GM12878 (cell line): ENCODE measurements at regions not wholly inside any gene's neighbourhood (a gene's known extent, or its start where the extent isn't known, plus 50 kb on each side); places are given as distances from the start of the nearest gene placed in this dataset.
A peak's percentile ranks its signal among the peaks of the same experiment; 100 is the strongest.

Experiments
- BCL11A ChIP-seq: IDR thresholded peaks from 2 replicates; pipeline ENCODE4 v1.6.1; 2011; ENCODE audit warnings: low read depth, low read length
- CHD2 ChIP-seq: IDR thresholded peaks from 2 replicates; pipeline ENCODE4 v1.6.1; 2011; ENCODE audit warnings: low read depth, low read length, improper control_type of control experiment, borderline replicate concordance
- CREM ChIP-seq: IDR thresholded peaks from 2 replicates; pipeline ENCODE4 v1.6.1; 2014; ENCODE audit warnings: antibody characterized with exemption, low read depth
- EGR1 ChIP-seq, 2 experiments: IDR thresholded peaks; 1 replicate in 1 of 2; 2 replicates in 1 of 2; pipeline ENCODE4 v1.6.1; 2011 to 2012; ENCODE audit warnings: low read depth in 2 of 2, low read length in 2 of 2, borderline replicate concordance in 1 of 2, mild to moderate bottlenecking in 1 of 2, moderate library complexity in 1 of 2
- ETV6 ChIP-seq, 2 experiments: fragments of 450-650 bp in 1 of 2; IDR thresholded peaks in 1 of 2; conservative IDR thresholded peaks in 1 of 2; 2 replicates each; pipeline ENCODE4 v1.6.1; 2014; ENCODE audit warnings: antibody characterized with exemption in 1 of 2, borderline replicate concordance in 1 of 2, low read depth in 1 of 2, mild to moderate bottlenecking in 1 of 2, moderate library complexity in 1 of 2
- GABPA ChIP-seq: IDR thresholded peaks from 2 replicates; pipeline ENCODE4 v1.6.1; 2014; ENCODE audit warnings: antibody characterized with exemption, low read depth, mild to moderate bottlenecking, inconsistent platforms
- IRF4 ChIP-seq: IDR thresholded peaks from 2 replicates; pipeline ENCODE4 v1.6.1; 2011; ENCODE audit warnings: low read depth, low read length
- MYB ChIP-seq: fragments of 150-350 bp; IDR thresholded peaks from 2 replicates; pipeline ENCODE4 v1.6.1; 2014; ENCODE audit warnings: mild to moderate bottlenecking, low read depth, low read length, borderline replicate concordance
- NR2C2 ChIP-seq: IDR thresholded peaks from 2 replicates; pipeline ENCODE4 v1.6.1; 2011; ENCODE audit warnings: borderline replicate concordance, low read depth; ENCODE audit not compliant: control insufficient read depth, insufficient read length
- RAD51 ChIP-seq: fragments of 450-650 bp; IDR thresholded peaks from 2 replicates; pipeline ENCODE4 v1.6.1; 2016; ENCODE audit warnings: moderate library complexity, mild to moderate bottlenecking, inconsistent platforms
- RFX5 ChIP-seq: IDR thresholded peaks from 2 replicates; pipeline ENCODE4 v1.6.1; 2011; ENCODE audit warnings: low read depth, low read length, improper control_type of control experiment
- RUNX3 ChIP-seq: IDR thresholded peaks from 2 replicates; pipeline ENCODE4 v1.6.1; 2012; ENCODE audit warnings: low read length, inconsistent platforms
- STAT1 ChIP-seq: fragments of 450-650 bp; conservative IDR thresholded peaks from 2 replicates; pipeline ENCODE4 v1.6.1; 2014; ENCODE audit warnings: antibody characterized with exemption, mild to moderate bottlenecking
- SUZ12 ChIP-seq: fragments of 200-600 bp; sonication (generic); IDR thresholded peaks from one replicate; pipeline ENCODE4 v1.6.1; 2018; ENCODE audit warnings: antibody characterized with exemption, mild to moderate bottlenecking; ENCODE audit not compliant: unreplicated experiment
- TCF12 ChIP-seq: IDR thresholded peaks from 2 replicates; pipeline ENCODE4 v1.6.1; 2011; ENCODE audit warnings: low read depth, mild to moderate bottlenecking, low read length
- TCF3 ChIP-seq: IDR thresholded peaks from 2 replicates; pipeline ENCODE4 v1.6.1; 2012; ENCODE audit warnings: low read depth, mild to moderate bottlenecking, low read length, borderline replicate concordance; ENCODE audit not compliant: insufficient read depth
- ZNF24 ChIP-seq: fragments of 450-650 bp; IDR thresholded peaks from 2 replicates; pipeline ENCODE4 v1.6.1; 2017; ENCODE audit warnings: antibody characterized with exemption, mild to moderate bottlenecking
- ZNF274 ChIP-seq: IDR thresholded peaks from one replicate; pipeline ENCODE4 v1.8.0; 2011; ENCODE audit not compliant: insufficient read length, insufficient read depth
- ZSCAN29 ChIP-seq: fragments of 450-650 bp; IDR thresholded peaks from 2 replicates; pipeline ENCODE4 v1.6.1; 2017; ENCODE audit warnings: mild to moderate bottlenecking, moderate library complexity
- TF ChIP-seq, protein P1 (sequence below): fragments of 450-650 bp; formaldehyde crosslinking; IDR thresholded peaks from 2 replicates; pipeline ENCODE4 v1.4.0; 2022; ENCODE audit warnings: mild to moderate bottlenecking, moderate library complexity
- TF ChIP-seq, protein P2 (sequence below): fragments of 450-650 bp; IDR thresholded peaks from 2 replicates; pipeline ENCODE4 v1.6.1; 2017; ENCODE audit warnings: low read depth, mild to moderate bottlenecking, moderate library complexity
- TF ChIP-seq, protein P3 (sequence below): IDR thresholded peaks from 2 replicates; pipeline ENCODE4 v1.6.1; 2011; ENCODE audit warnings: low read depth, low read length, improper control_type of control experiment, borderline replicate concordance
- TF ChIP-seq, protein P4 (sequence below): fragments of 450-650 bp; IDR thresholded peaks from 2 replicates; pipeline ENCODE4 v1.6.1; 2017; ENCODE audit warnings: antibody characterized with exemption, mild to moderate bottlenecking, moderate library complexity

DNA sequence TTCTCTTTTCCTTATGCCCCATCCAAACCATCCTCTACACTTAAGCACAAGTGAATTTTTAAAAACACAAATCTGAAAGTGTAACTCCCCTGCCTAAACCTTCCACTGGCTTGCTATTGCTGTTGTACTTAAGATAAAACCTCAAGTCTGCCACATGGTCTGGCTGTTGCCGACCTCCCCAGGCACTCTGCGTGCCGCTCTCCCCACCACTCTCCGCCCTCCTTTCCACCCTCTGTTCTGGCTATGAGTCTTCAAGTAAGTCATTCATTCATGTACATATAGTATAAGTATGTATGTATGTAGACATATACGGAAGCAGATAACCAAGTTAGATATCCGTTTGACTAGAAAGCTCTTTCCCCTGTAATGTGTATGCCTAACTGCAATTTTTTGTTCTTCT, 94.7 kb upstream of the ANKRD55 start (continued):
- TF ChIP-seq, protein P1, sequence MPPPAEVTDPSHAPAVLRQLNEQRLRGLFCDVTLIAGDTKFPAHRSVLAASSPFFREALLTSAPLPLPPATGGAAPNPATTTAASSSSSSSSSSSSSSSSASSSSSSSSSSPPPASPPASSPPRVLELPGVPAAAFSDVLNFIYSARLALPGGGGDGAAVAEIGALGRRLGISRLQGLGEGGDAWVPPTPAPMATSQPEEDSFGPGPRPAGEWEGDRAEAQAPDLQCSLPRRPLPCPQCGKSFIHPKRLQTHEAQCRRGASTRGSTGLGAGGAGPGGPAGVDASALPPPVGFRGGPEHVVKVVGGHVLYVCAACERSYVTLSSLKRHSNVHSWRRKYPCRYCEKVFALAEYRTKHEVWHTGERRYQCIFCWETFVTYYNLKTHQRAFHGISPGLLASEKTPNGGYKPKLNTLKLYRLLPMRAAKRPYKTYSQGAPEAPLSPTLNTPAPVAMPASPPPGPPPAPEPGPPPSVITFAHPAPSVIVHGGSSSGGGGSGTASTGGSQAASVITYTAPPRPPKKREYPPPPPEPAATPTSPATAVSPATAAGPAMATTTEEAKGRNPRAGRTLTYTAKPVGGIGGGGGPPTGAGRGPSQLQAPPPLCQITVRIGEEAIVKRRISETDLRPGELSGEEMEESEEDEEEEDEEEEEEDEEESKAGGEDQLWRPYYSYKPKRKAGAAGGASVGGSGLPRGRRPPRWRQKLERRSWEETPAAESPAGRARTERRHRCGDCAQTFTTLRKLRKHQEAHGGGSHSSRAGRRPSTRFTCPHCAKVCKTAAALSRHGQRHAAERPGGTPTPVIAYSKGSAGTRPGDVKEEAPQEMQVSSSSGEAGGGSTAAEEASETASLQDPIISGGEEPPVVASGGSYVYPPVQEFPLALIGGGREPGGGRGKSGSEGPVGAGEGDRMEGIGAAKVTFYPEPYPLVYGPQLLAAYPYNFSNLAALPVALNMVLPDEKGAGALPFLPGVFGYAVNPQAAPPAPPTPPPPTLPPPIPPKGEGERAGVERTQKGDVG (CRISPR knock-in tag): no peak
- no peak for TF ChIP-seq ZSCAN29
- TF ChIP-seq ETV6 (conservative IDR thresholded peaks at IDR 0.05 in 1 of 2, IDR thresholded peaks at IDR 0.05 in 1 of 2; ENCODE audit: borderline replicate concordance in 1 of 2, low read depth in 1 of 2): peak in 1 of 2 experiments; percentile 40; a peak in 1 of 4 replicates
- TF ChIP-seq BCL11A: 0 out of 2 replicates have a peak, but pooled peaks have one; percentile 23
- TF ChIP-seq RUNX3: peak; percentile 57
- TF ChIP-seq CREM: peak; percentile 36; the same call in 1 of the 2 replicates
- TF ChIP-seq EGR1 (IDR thresholded peaks at IDR 0.05; ENCODE audit: borderline replicate concordance in 1 of 2, low read depth in 2 of 2, low read length in 2 of 2): no peak
- TF ChIP-seq TCF12: 0 out of 2 replicates have a peak, but pooled peaks have one; percentile 32
- no peak for TF ChIP-seq STAT1
- TF ChIP-seq ZNF24: peak; percentile 88
- TF ChIP-seq GABPA: no peak
- no peak for TF ChIP-seq ZNF274
- TF ChIP-seq RAD51: no peak
- TF ChIP-seq SUZ12: no peak
- TF ChIP-seq, protein P2, sequence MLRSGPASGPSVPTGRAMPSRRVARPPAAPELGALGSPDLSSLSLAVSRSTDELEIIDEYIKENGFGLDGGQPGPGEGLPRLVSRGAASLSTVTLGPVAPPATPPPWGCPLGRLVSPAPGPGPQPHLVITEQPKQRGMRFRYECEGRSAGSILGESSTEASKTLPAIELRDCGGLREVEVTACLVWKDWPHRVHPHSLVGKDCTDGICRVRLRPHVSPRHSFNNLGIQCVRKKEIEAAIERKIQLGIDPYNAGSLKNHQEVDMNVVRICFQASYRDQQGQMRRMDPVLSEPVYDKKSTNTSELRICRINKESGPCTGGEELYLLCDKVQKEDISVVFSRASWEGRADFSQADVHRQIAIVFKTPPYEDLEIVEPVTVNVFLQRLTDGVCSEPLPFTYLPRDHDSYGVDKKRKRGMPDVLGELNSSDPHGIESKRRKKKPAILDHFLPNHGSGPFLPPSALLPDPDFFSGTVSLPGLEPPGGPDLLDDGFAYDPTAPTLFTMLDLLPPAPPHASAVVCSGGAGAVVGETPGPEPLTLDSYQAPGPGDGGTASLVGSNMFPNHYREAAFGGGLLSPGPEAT: no peak
- TF ChIP-seq, protein P3, sequence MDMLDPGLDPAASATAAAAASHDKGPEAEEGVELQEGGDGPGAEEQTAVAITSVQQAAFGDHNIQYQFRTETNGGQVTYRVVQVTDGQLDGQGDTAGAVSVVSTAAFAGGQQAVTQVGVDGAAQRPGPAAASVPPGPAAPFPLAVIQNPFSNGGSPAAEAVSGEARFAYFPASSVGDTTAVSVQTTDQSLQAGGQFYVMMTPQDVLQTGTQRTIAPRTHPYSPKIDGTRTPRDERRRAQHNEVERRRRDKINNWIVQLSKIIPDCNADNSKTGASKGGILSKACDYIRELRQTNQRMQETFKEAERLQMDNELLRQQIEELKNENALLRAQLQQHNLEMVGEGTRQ: no peak
- no peak for TF ChIP-seq NR2C2
- TF ChIP-seq TCF3: no peak
- TF ChIP-seq IRF4: no peak
- TF ChIP-seq, protein P4, sequence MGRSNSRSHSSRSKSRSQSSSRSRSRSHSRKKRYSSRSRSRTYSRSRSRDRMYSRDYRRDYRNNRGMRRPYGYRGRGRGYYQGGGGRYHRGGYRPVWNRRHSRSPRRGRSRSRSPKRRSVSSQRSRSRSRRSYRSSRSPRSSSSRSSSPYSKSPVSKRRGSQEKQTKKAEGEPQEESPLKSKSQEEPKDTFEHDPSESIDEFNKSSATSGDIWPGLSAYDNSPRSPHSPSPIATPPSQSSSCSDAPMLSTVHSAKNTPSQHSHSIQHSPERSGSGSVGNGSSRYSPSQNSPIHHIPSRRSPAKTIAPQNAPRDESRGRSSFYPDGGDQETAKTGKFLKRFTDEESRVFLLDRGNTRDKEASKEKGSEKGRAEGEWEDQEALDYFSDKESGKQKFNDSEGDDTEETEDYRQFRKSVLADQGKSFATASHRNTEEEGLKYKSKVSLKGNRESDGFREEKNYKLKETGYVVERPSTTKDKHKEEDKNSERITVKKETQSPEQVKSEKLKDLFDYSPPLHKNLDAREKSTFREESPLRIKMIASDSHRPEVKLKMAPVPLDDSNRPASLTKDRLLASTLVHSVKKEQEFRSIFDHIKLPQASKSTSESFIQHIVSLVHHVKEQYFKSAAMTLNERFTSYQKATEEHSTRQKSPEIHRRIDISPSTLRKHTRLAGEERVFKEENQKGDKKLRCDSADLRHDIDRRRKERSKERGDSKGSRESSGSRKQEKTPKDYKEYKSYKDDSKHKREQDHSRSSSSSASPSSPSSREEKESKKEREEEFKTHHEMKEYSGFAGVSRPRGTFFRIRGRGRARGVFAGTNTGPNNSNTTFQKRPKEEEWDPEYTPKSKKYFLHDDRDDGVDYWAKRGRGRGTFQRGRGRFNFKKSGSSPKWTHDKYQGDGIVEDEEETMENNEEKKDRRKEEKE: no peak
- no peak for TF ChIP-seq RFX5
- no peak for TF ChIP-seq CHD2
- TF ChIP-seq MYB: no peak
